ENCODE measurements at regions not wholly inside any gene's neighbourhood (a gene's known extent, or its start where the extent isn't known, plus 50 kb on each side); places are given as distances from the start of the nearest gene placed in this dataset.

- Histone ChIP-seq H3K36me3 (no peaks in the 10 kb centered on the region), H3K4me3 (no peak overlapping the region), H3K4me1 (no peaks in the 10 kb centered on the region), H3K9me3 (no peaks in the 10 kb centered on the region), H3K27ac (no peak overlapping the region), H3K27me3 (peaks cover 0 to 6% (median 0%) of the 10 kb centered on the region in 9 donors)
- 66 to 74% (median 70%) methylated on average over 5 of the region's 5 CpGs for WGBS, 4 donors
- DNase-seq (no peak), ATAC-seq (no peak)
- TF ChIP-seq CTCF (IDR thresholded peaks at IDR 0.05) (no peak), POLR2A (IDR thresholded peaks at IDR 0.05) (no peak)
- intact Hi-C loops (cut with DNase I), result no loop called here
Measured at GRCh38 chr5:175388531-175388930, 55.5 kb downstream of the DRD1 start.

GRCh38 chr5:175387144-175387543, 56.8 kb downstream of the DRD1 start:
- ATAC-seq (no peak), DNase-seq (no peak)
- H3K27ac ChIP-seq, result no peak overlapping the region
- no peak overlapping the region for H3K4me3 ChIP-seq
- no peaks in the 10 kb centered on the region for H3K4me1 ChIP-seq
- H3K9me3 ChIP-seq, result no peaks in the 10 kb centered on the region
- H3K27me3 ChIP-seq, result peaks cover 0 to 6% (median 0%) of the 10 kb centered on the region in 9 donors
- no peak for TF ChIP-seq POLR2A (IDR thresholded peaks at IDR 0.05)
- TF ChIP-seq CTCF (IDR thresholded peaks at IDR 0.05), result no peak
- intact Hi-C loops (cut with DNase I), result no loop called here
- WGBS, 4 donors, result 36 to 52% (median 40%) methylated on average over 2 of the region's 2 CpGs
- H3K36me3 ChIP-seq, result no peaks in the 10 kb centered on the region

- H3K27me3 ChIP-seq, result peaks cover 0 to 6% (median 0%) of the 10 kb centered on the region in 9 donors
- no peaks in the 10 kb centered on the region for H3K4me1 ChIP-seq
- ATAC-seq (no peak), DNase-seq (no peak)
- no peaks in the 10 kb centered on the region for H3K9me3 ChIP-seq
- no peak overlapping the region for H3K4me3 ChIP-seq
- H3K36me3 ChIP-seq, result no peaks in the 10 kb centered on the region
- intact Hi-C loops (cut with DNase I), result no loop called here
- no peak for TF ChIP-seq POLR2A (IDR thresholded peaks at IDR 0.05)
- TF ChIP-seq CTCF (IDR thresholded peaks at IDR 0.05), result no peak
- 72 to 80% (median 75%) methylated on average over 2 of the region's 2 CpGs for WGBS, 4 donors
- no peak overlapping the region for H3K27ac ChIP-seq
Measured at GRCh38 chr5:175386526-175386925, 57.5 kb downstream of the DRD1 start.

GRCh38 chr5:175385691-175386362, 58.2 kb downstream of the DRD1 start:
- ATAC-seq, result no peak
- intact Hi-C loops (cut with DNase I), result no loop called here
- H3K4me1 ChIP-seq, result no peaks in the 10 kb centered on the region
- peaks cover 0 to 6% (median 0%) of the 10 kb centered on the region in 9 donors for H3K27me3 ChIP-seq
- H3K27ac ChIP-seq, result no peak overlapping the region
- H3K4me3 ChIP-seq, result no peak overlapping the region
- H3K9me3 ChIP-seq, result no peaks in the 10 kb centered on the region
- no peaks in the 10 kb centered on the region for H3K36me3 ChIP-seq
- WGBS, 4 donors, result 77 to 84% (median 80%) methylated on average over 9 of the region's 9 CpGs
- no peak for DNase-seq
- TF ChIP-seq CTCF (IDR thresholded peaks at IDR 0.05) (no peak), POLR2A (IDR thresholded peaks at IDR 0.05) (no peak)

Measured in heart left ventricle (tissue), 16 donors.